GM23338 (cell line): ENCODE measurements at regions not wholly inside any gene's neighbourhood (a gene's known extent, or its start where the extent isn't known, plus 50 kb on each side); places are given as distances from the start of the nearest gene placed in this dataset.

Experiments
- ATAC-seq: fragments of 200-7000 bp; cut with Tn5 transposase; 3 replicates; pipeline ENCODE4 v1.9.1; 2020
- DNase-seq: peaks from one replicate; pipeline ENCODE4 v3.0.0-alpha.2; 2015; ENCODE audit warnings: low spot score
- H2AFZ ChIP-seq: fragments of 200-600 bp; sonication (generic); 2 replicates; pipeline ENCODE4 v1.8.0; 2016; ENCODE audit warnings: antibody characterized with exemption, mild to moderate bottlenecking, moderate library complexity
- H3F3A ChIP-seq: fragments of 200-600 bp; sonication (generic); replicated peaks from 2 replicates; pipeline ENCODE4 v1.8.0; 2017; ENCODE audit warnings: antibody characterized with exemption, mixed run types, low read depth
- H3K27ac ChIP-seq: fragments of 200-600 bp; sonication (generic); 2 replicates; pipeline ENCODE4 v1.6.1; 2016; ENCODE audit warnings: low read depth
- H3K27me3 ChIP-seq: fragments of 200-600 bp; sonication (generic); 2 replicates; pipeline ENCODE4 v1.8.0; 2016; ENCODE audit warnings: mild to moderate bottlenecking, mixed run types, moderate library complexity; ENCODE audit not compliant: insufficient read depth
- H3K36me3 ChIP-seq: fragments of 200-600 bp; sonication (generic); 2 replicates; pipeline ENCODE4 v1.8.0; 2016; ENCODE audit warnings: mild to moderate bottlenecking; ENCODE audit not compliant: insufficient read depth
- H3K4me1 ChIP-seq: fragments of 200-600 bp; sonication (generic); 2 replicates; pipeline ENCODE4 v1.8.0; 2016; ENCODE audit warnings: mild to moderate bottlenecking, moderate library complexity; ENCODE audit not compliant: insufficient read depth
- H3K4me2 ChIP-seq: fragments of 200-600 bp; sonication (generic); 2 replicates; pipeline ENCODE4 v1.7.1; 2017; ENCODE audit warnings: mixed run types
- H3K4me3 ChIP-seq: fragments of 200-600 bp; sonication (generic); 2 replicates; pipeline ENCODE4 v1.6.1; 2016; ENCODE audit warnings: mixed run types
- H3K79me2 ChIP-seq: fragments of 200-600 bp; sonication (generic); replicated peaks from 2 replicates; pipeline ENCODE4 v1.8.0; 2017; ENCODE audit warnings: mild to moderate bottlenecking; ENCODE audit not compliant: insufficient read depth
- H3K9me2 ChIP-seq: fragments of 200-600 bp; sonication (generic); 2 replicates; pipeline ENCODE4 v1.8.0; 2017; ENCODE audit not compliant: insufficient read depth
- H4K20me1 ChIP-seq: fragments of 200-600 bp; sonication (generic); replicated peaks from 2 replicates; pipeline ENCODE4 v1.8.0; 2017; ENCODE audit warnings: mild to moderate bottlenecking; ENCODE audit not compliant: insufficient read depth
- H3K27ac Mint-ChIP-seq: 2 replicates; pipeline ENCODE4 v1.8.0; 2020; ENCODE audit warnings: inconsistent platforms, mild to moderate bottlenecking, moderate library complexity, mixed read lengths
- H3K27me3 Mint-ChIP-seq: 3 replicates; pipeline ENCODE4 v1.8.0; 2022; ENCODE audit warnings: low read depth, mild to moderate bottlenecking, moderate library complexity, mixed read lengths, inconsistent platforms; ENCODE audit not compliant: insufficient read depth, poor library complexity
- H3K36me3 Mint-ChIP-seq: 3 replicates; pipeline ENCODE4 v1.8.0; 2021; ENCODE audit warnings: low read depth, mild to moderate bottlenecking, inconsistent platforms, moderate library complexity, mixed read lengths
- H3K4me1 Mint-ChIP-seq: 3 replicates; pipeline ENCODE4 v1.8.0; 2020; ENCODE audit warnings: mild to moderate bottlenecking, inconsistent platforms, mixed read lengths
- H3K4me3 Mint-ChIP-seq: 3 replicates; pipeline ENCODE4 v1.8.0; 2021; ENCODE audit warnings: moderate library complexity, mild to moderate bottlenecking, inconsistent platforms, mixed read lengths
- H3K9me3 Mint-ChIP-seq: 3 replicates; pipeline ENCODE4 v1.8.0; 2020; ENCODE audit warnings: moderate library complexity, mild to moderate bottlenecking, inconsistent platforms, mixed read lengths
- CREB1 ChIP-seq: fragments of 250-450 bp; sonication (Bioruptor Pico); IDR thresholded peaks from 2 replicates; pipeline ENCODE4 v1.5.0; 2020; ENCODE audit warnings: low read depth, mild to moderate bottlenecking, moderate library complexity
- EZH2 ChIP-seq: fragments of 200-600 bp; sonication (generic); IDR thresholded peaks from one replicate; pipeline ENCODE4 v1.8.0; 2017; ENCODE audit warnings: antibody characterized with exemption, mild to moderate bottlenecking, low read depth; ENCODE audit not compliant: unreplicated experiment
- EZH2phosphoT487 ChIP-seq: fragments of 200-600 bp; sonication (generic); IDR thresholded peaks from one replicate; pipeline ENCODE4 v1.8.1; 2018; ENCODE audit warnings: antibody characterized with exemption; ENCODE audit not compliant: unreplicated experiment
- JUNB ChIP-seq: IDR thresholded peaks from one replicate; pipeline ENCODE4 v1.6.1; 2016; ENCODE audit warnings: antibody characterized with exemption; ENCODE audit not compliant: unreplicated experiment
- POLR2AphosphoS5 ChIP-seq: IDR thresholded peaks from 2 replicates; pipeline ENCODE4 v1.6.1; 2016; ENCODE audit warnings: antibody characterized with exemption, low read depth
- STAT1 ChIP-seq: IDR thresholded peaks from one replicate; pipeline ENCODE4 v1.6.1; 2016; ENCODE audit warnings: antibody characterized with exemption; ENCODE audit not compliant: unreplicated experiment
- ZNF114 ChIP-seq: fragments of 250-450 bp; sonication (Bioruptor Pico); IDR thresholded peaks from 2 replicates; pipeline ENCODE4 v1.5.0; 2020; ENCODE audit warnings: mild to moderate bottlenecking, moderate library complexity
- ZNF331 ChIP-seq: fragments of 250-450 bp; sonication (Bioruptor Pico); IDR thresholded peaks from 2 replicates; pipeline ENCODE4 v1.5.0; 2020; ENCODE audit warnings: low read depth, mild to moderate bottlenecking, moderate library complexity
- TF ChIP-seq, protein P1 (sequence below), 2 experiments: fragments of 200-600 bp in 1 of 2; sonication (generic) in 1 of 2; conservative IDR thresholded peaks; 2 replicates each; pipeline versions ENCODE4 v1.5.1 to v1.6.1; 2016 to 2017; ENCODE audit warnings: antibody characterized with exemption in 2 of 2, low read depth in 2 of 2, mild to moderate bottlenecking in 2 of 2, moderate library complexity in 1 of 2
- TF ChIP-seq, protein P2 (sequence below): IDR thresholded peaks from 2 replicates; pipeline ENCODE4 v1.6.1; 2016; ENCODE audit warnings: antibody characterized with exemption

DNA sequence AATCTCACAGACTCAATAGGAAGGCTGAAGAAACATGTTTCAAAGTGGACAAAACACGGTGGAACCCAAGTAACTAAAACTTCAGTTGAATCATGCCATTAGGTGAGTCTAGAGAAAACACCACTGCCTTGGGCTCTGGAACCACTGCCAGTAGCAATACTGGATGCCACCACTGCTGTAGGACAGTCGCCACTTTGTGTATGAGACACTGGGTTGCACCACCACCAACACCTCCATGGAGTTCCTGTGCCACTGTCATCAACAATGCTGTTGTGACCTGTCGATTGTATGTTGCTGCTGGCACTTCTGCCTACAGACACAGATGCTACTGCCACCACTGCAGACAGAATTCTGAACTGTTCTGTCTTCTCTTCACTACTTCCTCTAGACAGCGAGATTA, 686.7 kb downstream of the METTL4 start (continued):
- TF ChIP-seq, protein P1, sequence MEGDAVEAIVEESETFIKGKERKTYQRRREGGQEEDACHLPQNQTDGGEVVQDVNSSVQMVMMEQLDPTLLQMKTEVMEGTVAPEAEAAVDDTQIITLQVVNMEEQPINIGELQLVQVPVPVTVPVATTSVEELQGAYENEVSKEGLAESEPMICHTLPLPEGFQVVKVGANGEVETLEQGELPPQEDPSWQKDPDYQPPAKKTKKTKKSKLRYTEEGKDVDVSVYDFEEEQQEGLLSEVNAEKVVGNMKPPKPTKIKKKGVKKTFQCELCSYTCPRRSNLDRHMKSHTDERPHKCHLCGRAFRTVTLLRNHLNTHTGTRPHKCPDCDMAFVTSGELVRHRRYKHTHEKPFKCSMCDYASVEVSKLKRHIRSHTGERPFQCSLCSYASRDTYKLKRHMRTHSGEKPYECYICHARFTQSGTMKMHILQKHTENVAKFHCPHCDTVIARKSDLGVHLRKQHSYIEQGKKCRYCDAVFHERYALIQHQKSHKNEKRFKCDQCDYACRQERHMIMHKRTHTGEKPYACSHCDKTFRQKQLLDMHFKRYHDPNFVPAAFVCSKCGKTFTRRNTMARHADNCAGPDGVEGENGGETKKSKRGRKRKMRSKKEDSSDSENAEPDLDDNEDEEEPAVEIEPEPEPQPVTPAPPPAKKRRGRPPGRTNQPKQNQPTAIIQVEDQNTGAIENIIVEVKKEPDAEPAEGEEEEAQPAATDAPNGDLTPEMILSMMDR (conservative IDR thresholded peaks at IDR 0.05; ENCODE audit: low read depth in 2 of 2) = no peak
- TF ChIP-seq ZNF114 (CRISPR knock-in tag) (no peak), CREB1 (CRISPR knock-in tag) (no peak), ZNF331 (CRISPR knock-in tag) (no peak), EZH2 (no peak), EZH2phosphoT487 (no peak)

DNA sequence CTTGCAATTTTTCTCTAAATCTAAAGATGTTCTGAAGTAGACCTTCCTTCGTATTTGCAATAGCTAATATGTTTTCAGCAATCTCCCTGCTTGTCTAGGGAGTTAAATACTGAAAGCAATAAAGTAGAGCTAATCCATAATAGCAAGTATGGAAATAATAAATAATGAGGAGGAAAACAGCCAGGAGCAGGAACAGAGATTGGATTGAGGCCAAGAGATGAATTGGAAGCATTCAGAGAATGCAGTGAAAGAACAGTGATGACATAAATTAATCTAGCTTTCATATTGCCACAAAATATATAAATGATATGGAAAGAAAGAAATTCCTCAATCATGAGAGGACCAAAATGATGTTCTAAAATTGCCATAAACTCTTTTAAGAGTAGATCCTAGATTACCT, 679.7 kb downstream of the METTL4 start:
- ATAC-seq (no peak), DNase-seq (no peak)
- no peaks in the 10 kb centered on the region for H3K9me3 Mint-ChIP-seq
- Histone ChIP-seq H3K4me2 (no peak overlapping the region), H2AFZ (no peak overlapping the region), H3K36me3 (no peaks in the 10 kb centered on the region), H3K4me1 (no peaks in the 10 kb centered on the region), H3K27ac (no peak overlapping the region), H4K20me1 (no peaks in the 10 kb centered on the region), H3K79me2 (no peaks in the 10 kb centered on the region), H3K27me3 (no peaks in the 10 kb centered on the region), H3K9me2 (no peaks in the 10 kb centered on the region), H3K4me3 (no peak overlapping the region), H3F3A (no peaks in the 10 kb centered on the region)
- H3K27ac Mint-ChIP-seq = no peak overlapping the region
- H3K27me3 Mint-ChIP-seq = no peaks in the 10 kb centered on the region
- no peak overlapping the region for H3K4me3 Mint-ChIP-seq
- H3K36me3 Mint-ChIP-seq = no peaks in the 10 kb centered on the region
- H3K4me1 Mint-ChIP-seq = peaks cover 4% of the 10 kb centered on the region; the same call in 2 of the 3 replicates
- TF ChIP-seq, protein P2, sequence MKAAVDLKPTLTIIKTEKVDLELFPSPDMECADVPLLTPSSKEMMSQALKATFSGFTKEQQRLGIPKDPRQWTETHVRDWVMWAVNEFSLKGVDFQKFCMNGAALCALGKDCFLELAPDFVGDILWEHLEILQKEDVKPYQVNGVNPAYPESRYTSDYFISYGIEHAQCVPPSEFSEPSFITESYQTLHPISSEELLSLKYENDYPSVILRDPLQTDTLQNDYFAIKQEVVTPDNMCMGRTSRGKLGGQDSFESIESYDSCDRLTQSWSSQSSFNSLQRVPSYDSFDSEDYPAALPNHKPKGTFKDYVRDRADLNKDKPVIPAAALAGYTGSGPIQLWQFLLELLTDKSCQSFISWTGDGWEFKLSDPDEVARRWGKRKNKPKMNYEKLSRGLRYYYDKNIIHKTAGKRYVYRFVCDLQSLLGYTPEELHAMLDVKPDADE = no peak
- no peak for TF ChIP-seq EZH2
- TF ChIP-seq JUNB = no peak
- no peak for TF ChIP-seq ZNF331 (CRISPR knock-in tag)
- TF ChIP-seq POLR2AphosphoS5 = no peak
- no peak for TF ChIP-seq EZH2phosphoT487

DNA sequence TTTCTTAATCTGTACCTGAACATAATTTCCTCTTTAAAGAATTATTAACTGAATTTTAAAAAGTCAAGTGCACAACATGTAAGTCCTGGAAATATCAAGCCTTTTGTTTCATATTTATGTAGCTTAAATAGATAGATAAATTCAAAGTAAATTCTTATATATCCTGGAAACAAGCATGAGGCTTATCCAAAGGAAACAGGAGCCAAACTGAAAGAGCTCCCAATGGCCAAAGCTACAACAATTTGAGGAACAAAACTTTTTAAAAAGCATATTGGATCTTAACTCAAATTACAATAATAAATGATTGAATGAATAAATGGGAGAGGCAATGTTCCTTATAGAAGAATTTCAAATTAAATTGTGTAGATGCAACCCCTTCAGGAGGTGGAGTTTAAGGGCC, 679.1 kb downstream of the METTL4 start:
- Mint-ChIP-seq H3K4me3 (no peak overlapping the region), H3K9me3 (no peaks in the 10 kb centered on the region), H3K4me1 (peaks cover 4% of the 10 kb centered on the region; the same call in 2 of the 3 replicates), H3K36me3 (no peaks in the 10 kb centered on the region), H3K27ac (no peak overlapping the region), H3K27me3 (no peaks in the 10 kb centered on the region)
- ATAC-seq (no peak), DNase-seq (no peak)
- TF ChIP-seq, protein P1 (conservative IDR thresholded peaks at IDR 0.05; ENCODE audit: low read depth in 2 of 2) = no peak
- TF ChIP-seq, protein P2 = no peak
- TF ChIP-seq EZH2 (no peak), EZH2phosphoT487 (no peak), CREB1 (CRISPR knock-in tag) (no peak), STAT1 (no peak), ZNF114 (CRISPR knock-in tag) (no peak), ZNF331 (CRISPR knock-in tag) (no peak), POLR2AphosphoS5 (no peak)
- Histone ChIP-seq H3K79me2 (no peaks in the 10 kb centered on the region), H3K36me3 (no peaks in the 10 kb centered on the region), H3K27ac (no peak overlapping the region), H4K20me1 (no peaks in the 10 kb centered on the region), H3K27me3 (no peaks in the 10 kb centered on the region), H2AFZ (no peak overlapping the region), H3F3A (no peaks in the 10 kb centered on the region), H3K4me1 (no peaks in the 10 kb centered on the region), H3K4me2 (no peak overlapping the region), H3K4me3 (no peak overlapping the region), H3K9me2 (no peaks in the 10 kb centered on the region)
